BE2C (cell line): ENCODE measurements at regions not wholly inside any gene's neighbourhood (a gene's known extent, or its start where the extent isn't known, plus 50 kb on each side); places are given as distances from the start of the nearest gene placed in this dataset.

Experiments used
- DNase-seq: peaks from one replicate; pipeline ENCODE4 v3.0.0-alpha.2; 2020
- H3K27me3 ChIP-seq: fragments of 250-450 bp; sonication (Bioruptor Pico); 2 replicates; pipeline ENCODE4 v1.5.1; 2020; ENCODE audit warnings: mild to moderate bottlenecking
- H3K36me3 ChIP-seq: fragments of 250-450 bp; sonication (Bioruptor Pico); 2 replicates; pipeline ENCODE4 v1.5.1; 2020; ENCODE audit warnings: mild to moderate bottlenecking
- H3K4me1 ChIP-seq: fragments of 250-450 bp; sonication (Bioruptor Pico); 2 replicates; pipeline ENCODE4 v1.5.1; 2020
- H3K4me3 ChIP-seq: 2 replicates; pipeline ENCODE4 v1.5.1; 2011; ENCODE audit warnings: low read depth, low read length
- H3K9me3 ChIP-seq: fragments of 250-450 bp; sonication (Bioruptor Pico); 2 replicates; pipeline ENCODE4 v1.5.1; 2020
- TF ChIP-seq, protein P1 (sequence below): IDR thresholded peaks from 2 replicates; pipeline ENCODE4 v1.5.1; 2012; ENCODE audit warnings: mild to moderate bottlenecking, low read depth, low read length

GRCh38 chr1:69185378-69185777 lies 382.3 kb upstream of the LRRC7 start:
- no peak for DNase-seq
- Histone ChIP-seq H3K4me1 (no peaks in the 10 kb centered on the region), H3K9me3 (no peaks in the 10 kb centered on the region), H3K36me3 (no peaks in the 10 kb centered on the region), H3K4me3 (no peak overlapping the region), H3K27me3 (no peaks in the 10 kb centered on the region)
- TF ChIP-seq, protein P1, sequence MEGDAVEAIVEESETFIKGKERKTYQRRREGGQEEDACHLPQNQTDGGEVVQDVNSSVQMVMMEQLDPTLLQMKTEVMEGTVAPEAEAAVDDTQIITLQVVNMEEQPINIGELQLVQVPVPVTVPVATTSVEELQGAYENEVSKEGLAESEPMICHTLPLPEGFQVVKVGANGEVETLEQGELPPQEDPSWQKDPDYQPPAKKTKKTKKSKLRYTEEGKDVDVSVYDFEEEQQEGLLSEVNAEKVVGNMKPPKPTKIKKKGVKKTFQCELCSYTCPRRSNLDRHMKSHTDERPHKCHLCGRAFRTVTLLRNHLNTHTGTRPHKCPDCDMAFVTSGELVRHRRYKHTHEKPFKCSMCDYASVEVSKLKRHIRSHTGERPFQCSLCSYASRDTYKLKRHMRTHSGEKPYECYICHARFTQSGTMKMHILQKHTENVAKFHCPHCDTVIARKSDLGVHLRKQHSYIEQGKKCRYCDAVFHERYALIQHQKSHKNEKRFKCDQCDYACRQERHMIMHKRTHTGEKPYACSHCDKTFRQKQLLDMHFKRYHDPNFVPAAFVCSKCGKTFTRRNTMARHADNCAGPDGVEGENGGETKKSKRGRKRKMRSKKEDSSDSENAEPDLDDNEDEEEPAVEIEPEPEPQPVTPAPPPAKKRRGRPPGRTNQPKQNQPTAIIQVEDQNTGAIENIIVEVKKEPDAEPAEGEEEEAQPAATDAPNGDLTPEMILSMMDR = no peak

GRCh38 chr1:69191335-69191734 lies 376.4 kb upstream of the LRRC7 start:
- H3K27me3 ChIP-seq = no peaks in the 10 kb centered on the region
- H3K36me3 ChIP-seq = no peaks in the 10 kb centered on the region
- DNase-seq = no peak
- no peak overlapping the region for H3K4me3 ChIP-seq
- H3K9me3 ChIP-seq = no peaks in the 10 kb centered on the region
- no peaks in the 10 kb centered on the region for H3K4me1 ChIP-seq
- TF ChIP-seq, protein P1 = no peak

DNA sequence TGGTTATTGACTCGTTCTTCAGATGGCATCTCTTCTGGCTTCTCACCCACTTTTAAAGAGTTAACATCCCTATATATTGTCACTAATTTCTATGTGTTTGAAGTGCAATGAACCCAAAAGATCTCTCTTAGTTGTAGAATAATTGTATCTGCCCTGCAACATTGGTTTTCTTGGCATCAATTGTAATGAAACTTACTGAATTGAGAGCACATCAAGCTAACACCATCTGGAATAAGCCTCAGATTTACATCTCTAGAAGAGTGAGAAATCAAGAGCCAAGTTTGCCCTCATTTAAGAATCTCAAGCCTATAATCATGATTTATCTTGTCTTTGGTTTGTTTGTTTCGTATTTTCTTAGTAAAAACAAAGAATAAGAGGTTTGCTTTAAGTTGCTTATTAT lies 372.6 kb upstream of the LRRC7 start:
- no peaks in the 10 kb centered on the region for H3K27me3 ChIP-seq
- no peaks in the 10 kb centered on the region for H3K4me1 ChIP-seq
- H3K36me3 ChIP-seq = no peaks in the 10 kb centered on the region
- no peak for DNase-seq
- no peaks in the 10 kb centered on the region for H3K9me3 ChIP-seq
- H3K4me3 ChIP-seq = no peak overlapping the region
- TF ChIP-seq, protein P1 = no peak

GRCh38 chr1:69196071-69196470 lies 371.7 kb upstream of the LRRC7 start:
- Histone ChIP-seq H3K27me3 (no peaks in the 10 kb centered on the region), H3K4me3 (no peak overlapping the region), H3K9me3 (no peaks in the 10 kb centered on the region), H3K4me1 (no peaks in the 10 kb centered on the region), H3K36me3 (no peaks in the 10 kb centered on the region)
- TF ChIP-seq, protein P1 = no peak
- no peak for DNase-seq

DNA sequence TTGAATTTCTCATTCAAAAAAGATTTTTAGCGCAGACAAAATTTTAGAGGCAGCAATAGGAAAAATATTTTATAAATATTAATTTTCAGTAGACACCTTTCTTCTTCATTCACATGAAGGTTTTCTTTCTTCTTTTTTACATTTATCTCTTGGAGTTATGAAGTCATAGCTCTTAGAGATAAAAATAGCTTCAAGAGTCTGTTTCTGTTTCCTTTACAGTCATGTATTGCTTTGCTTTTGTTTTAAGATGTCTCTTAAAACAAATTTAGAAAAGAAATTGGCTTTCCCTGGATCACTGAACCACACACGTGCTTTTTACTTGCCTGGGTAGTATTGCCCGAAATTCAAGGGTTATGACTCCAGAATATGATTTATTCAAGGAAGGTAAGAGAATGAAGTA lies 369.9 kb upstream of the LRRC7 start:
- no peaks in the 10 kb centered on the region for H3K4me1 ChIP-seq
- H3K9me3 ChIP-seq = no peaks in the 10 kb centered on the region
- H3K4me3 ChIP-seq = no peak overlapping the region
- H3K36me3 ChIP-seq = no peaks in the 10 kb centered on the region
- no peaks in the 10 kb centered on the region for H3K27me3 ChIP-seq
- no peak for DNase-seq
- TF ChIP-seq, protein P1 = no peak

- Histone ChIP-seq H3K4me1 (no peaks in the 10 kb centered on the region), H3K36me3 (no peaks in the 10 kb centered on the region), H3K4me3 (no peak overlapping the region), H3K27me3 (no peaks in the 10 kb centered on the region), H3K9me3 (no peaks in the 10 kb centered on the region)
- TF ChIP-seq, protein P1 = no peak
- DNase-seq = no peak
These were observed 366.0 kb upstream of the LRRC7 start for GRCh38 chr1:69201716-69202115.
